NCI-H345 treated with DMSO at 0.1 percent for 48 hours (cell line): ENCODE measurements at regions not wholly inside any gene's neighbourhood (a gene's known extent, or its start where the extent isn't known, plus 50 kb on each side); places are given as distances from the start of the nearest gene placed in this dataset.
"Not testable (repeated sequence)": the region's sequence is repeated elsewhere in the genome, so short reads cannot be mapped to it uniquely, and the experiment has no call there.

Experiments used
- DNase-seq: peaks from one replicate; lab custom pipeline; 2025; ENCODE audit not compliant: unreplicated experiment; lab: John Stamatoyannopoulos, UW

GRCh38 chr11:25159341-25159740, 662.5 kb downstream of the LUZP2 start:
- DNase-seq: no peak

- no peak for DNase-seq
These were observed 666.6 kb downstream of the LUZP2 start for GRCh38 chr11:25163421-25163820.

- no peak for DNase-seq
These were observed 683.3 kb downstream of the LUZP2 start for GRCh38 chr11:25180187-25180586.

GRCh38 chr11:25183411-25183810, 686.6 kb downstream of the LUZP2 start:
- no peak for DNase-seq

GRCh38 chr11:25197515-25197914, 700.7 kb downstream of the LUZP2 start:
- DNase-seq: no peak

GRCh38 chr11:25198704-25199103, 701.9 kb downstream of the LUZP2 start:
- no peak for DNase-seq

GRCh38 chr11:25200925-25201324, 704.1 kb downstream of the LUZP2 start:
- DNase-seq: no peak

GRCh38 chr11:25206762-25207161, 709.9 kb downstream of the LUZP2 start:
- no peak for DNase-seq

- no peak for DNase-seq
These were observed 714.9 kb downstream of the LUZP2 start for GRCh38 chr11:25211635-25212254.

- DNase-seq: no peak
These were observed 717.8 kb downstream of the LUZP2 start for GRCh38 chr11:25214535-25215176.

GRCh38 chr11:25218036-25218435, 721.2 kb downstream of the LUZP2 start:
- DNase-seq: no peak

- no peak for DNase-seq
These were observed 728.2 kb downstream of the LUZP2 start for GRCh38 chr11:25225078-25225477.

- no peak for DNase-seq
These were observed 746.1 kb downstream of the LUZP2 start for GRCh38 chr11:25242928-25243327.

- no peak for DNase-seq
These were observed 747.3 kb downstream of the LUZP2 start for GRCh38 chr11:25244126-25244525.

GRCh38 chr11:25247336-25247735, 750.5 kb downstream of the LUZP2 start:
- DNase-seq: no peak

GRCh38 chr11:25252854-25253253, 756.0 kb downstream of the LUZP2 start:
- DNase-seq: no peak

GRCh38 chr11:25263861-25264260, 767.0 kb downstream of the LUZP2 start:
- not testable (repeated sequence) for DNase-seq

GRCh38 chr11:25271301-25271700, 774.4 kb downstream of the LUZP2 start:
- DNase-seq: no peak

GRCh38 chr11:25272214-25272613, 775.4 kb downstream of the LUZP2 start:
- no peak for DNase-seq

GRCh38 chr11:25280821-25281220, 784.0 kb downstream of the LUZP2 start:
- DNase-seq: not testable (repeated sequence)

- DNase-seq: no peak
These were observed 796.3 kb downstream of the LUZP2 start for GRCh38 chr11:25293166-25293565.

- DNase-seq: no peak
These were observed 801.6 kb downstream of the LUZP2 start for GRCh38 chr11:25298450-25298849.

GRCh38 chr11:25309818-25310217, 813.0 kb downstream of the LUZP2 start:
- no peak for DNase-seq
